SKM-1 treated with dmso at 0.1 percent for 144 hours (cell line): ENCODE measurements at regions not wholly inside any gene's neighbourhood (a gene's known extent, or its start where the extent isn't known, plus 50 kb on each side); places are given as distances from the start of the nearest gene placed in this dataset.

Source experiments
- DNase-seq: peaks from one replicate; lab custom pipeline; 2025; ENCODE audit not compliant: unreplicated experiment; lab: John Stamatoyannopoulos, UW

GRCh38 chr15:61299075-61299763 lies 70.1 kb upstream of the RORA start:
- no peak for DNase-seq

GRCh38 chr15:61295239-61295638 lies 66.1 kb upstream of the RORA start:
- DNase-seq: no peak

DNA sequence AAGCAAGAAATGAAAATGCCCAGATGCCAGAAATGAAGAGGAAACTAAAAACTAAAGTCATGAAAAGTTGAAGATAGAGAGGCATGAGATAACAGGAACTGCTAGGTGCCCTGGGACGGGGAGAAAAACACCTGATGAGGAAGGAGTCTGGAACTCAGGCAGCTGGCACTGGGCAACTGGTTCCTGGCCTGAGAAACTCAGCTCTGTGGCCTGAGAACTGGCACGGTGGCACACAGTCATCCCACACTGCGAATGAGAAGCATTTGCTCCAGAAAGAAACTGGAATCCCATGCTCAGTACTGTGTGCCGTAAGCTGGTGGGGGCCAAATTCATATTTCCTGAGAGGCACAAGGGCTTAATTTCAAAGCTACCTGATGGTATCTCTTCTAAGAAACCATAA lies 53.6 kb upstream of the RORA start:
- DNase-seq: no peak

- DNase-seq: no peak
These were observed 52.2 kb upstream of the RORA start for GRCh38 chr15:61281328-61281727.
